Sigmoid colon (tissue), 4 donors: ENCODE measurements at regions not wholly inside any gene's neighbourhood (a gene's known extent, or its start where the extent isn't known, plus 50 kb on each side); places are given as distances from the start of the nearest gene placed in this dataset.

Source experiments
- EP300 ChIP-seq, 4 donors: sonication (generic); formaldehyde crosslinking; IDR thresholded peaks; one replicate each; pipeline ENCODE4 v1.6.1; 2017; ENCODE audit warnings: antibody characterized with exemption in 4 of 4
- POLR2A ChIP-seq, 2 donors: fragments of 450-650 bp; IDR thresholded peaks; one replicate each; pipeline ENCODE4 v1.6.1; 2016; ENCODE audit warnings: antibody characterized with exemption in 2 of 2, mild to moderate bottlenecking in 2 of 2, moderate library complexity in 2 of 2
- TF ChIP-seq, protein P1 (sequence below), 4 experiments: fragments of 450-650 bp in 3 of 4; fragments of 200-600 bp in 1 of 4; IDR thresholded peaks; one replicate each; pipeline ENCODE4 v1.5.1; 2016 to 2019; ENCODE audit warnings: antibody characterized with exemption in 4 of 4, mild to moderate bottlenecking in 3 of 4, moderate library complexity in 2 of 4

DNA sequence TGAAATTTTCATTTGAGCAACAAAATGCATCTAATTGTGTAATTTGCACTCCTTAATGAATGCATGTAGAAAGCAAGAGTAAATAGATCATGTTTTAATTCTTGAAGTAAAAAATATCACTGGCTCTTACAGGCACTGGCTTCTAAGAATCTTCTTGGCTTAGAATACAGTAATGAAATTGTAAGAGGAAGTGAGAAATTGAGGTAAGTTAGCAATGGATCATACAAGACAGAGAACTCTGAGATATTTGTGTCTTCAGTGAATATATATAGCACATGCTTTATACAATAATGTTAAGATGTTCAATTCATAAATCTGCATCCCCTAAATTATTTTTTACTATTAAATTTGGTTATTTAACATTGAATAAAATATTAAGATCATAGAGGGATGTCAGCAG is 465.0 kb downstream of the CNTN3 start:
- no peak for TF ChIP-seq POLR2A (IDR thresholded peaks at IDR 0.05)
- TF ChIP-seq, protein P1, sequence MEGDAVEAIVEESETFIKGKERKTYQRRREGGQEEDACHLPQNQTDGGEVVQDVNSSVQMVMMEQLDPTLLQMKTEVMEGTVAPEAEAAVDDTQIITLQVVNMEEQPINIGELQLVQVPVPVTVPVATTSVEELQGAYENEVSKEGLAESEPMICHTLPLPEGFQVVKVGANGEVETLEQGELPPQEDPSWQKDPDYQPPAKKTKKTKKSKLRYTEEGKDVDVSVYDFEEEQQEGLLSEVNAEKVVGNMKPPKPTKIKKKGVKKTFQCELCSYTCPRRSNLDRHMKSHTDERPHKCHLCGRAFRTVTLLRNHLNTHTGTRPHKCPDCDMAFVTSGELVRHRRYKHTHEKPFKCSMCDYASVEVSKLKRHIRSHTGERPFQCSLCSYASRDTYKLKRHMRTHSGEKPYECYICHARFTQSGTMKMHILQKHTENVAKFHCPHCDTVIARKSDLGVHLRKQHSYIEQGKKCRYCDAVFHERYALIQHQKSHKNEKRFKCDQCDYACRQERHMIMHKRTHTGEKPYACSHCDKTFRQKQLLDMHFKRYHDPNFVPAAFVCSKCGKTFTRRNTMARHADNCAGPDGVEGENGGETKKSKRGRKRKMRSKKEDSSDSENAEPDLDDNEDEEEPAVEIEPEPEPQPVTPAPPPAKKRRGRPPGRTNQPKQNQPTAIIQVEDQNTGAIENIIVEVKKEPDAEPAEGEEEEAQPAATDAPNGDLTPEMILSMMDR (IDR thresholded peaks at IDR 0.05): no peak
- TF ChIP-seq EP300 (IDR thresholded peaks at IDR 0.05): no peak
